PC-9 (cell line): ENCODE measurements at regions not wholly inside any gene's neighbourhood (a gene's known extent, or its start where the extent isn't known, plus 50 kb on each side); places are given as distances from the start of the nearest gene placed in this dataset.

ENCODE experiments used
- CTCF ChIP-seq: fragments of 200-600 bp; sonication (generic); conservative IDR thresholded peaks from 2 replicates; pipeline ENCODE4 v1.6.1; 2017; ENCODE audit warnings: mixed run types, antibody characterized with exemption, mild to moderate bottlenecking, moderate library complexity
- EZH2 ChIP-seq: fragments of 200-600 bp; sonication (generic); IDR thresholded peaks from 2 replicates; pipeline ENCODE4 v1.8.0; 2017; ENCODE audit warnings: antibody characterized with exemption, low read depth

GRCh38 chr11:116412118-116412889 lies 360.5 kb downstream of the BUD13 start:
- no peak for TF ChIP-seq CTCF
- no peak for TF ChIP-seq EZH2
